ENCODE measurements at regions not wholly inside any gene's neighbourhood (a gene's known extent, or its start where the extent isn't known, plus 50 kb on each side); places are given as distances from the start of the nearest gene placed in this dataset.

GRCh38 chr17:79138826-79139225 is 64.2 kb downstream of the ENGASE start:
- no peak for DNase-seq

- DNase-seq = no peak
Measured at GRCh38 chr17:79137789-79138165, 63.2 kb downstream of the ENGASE start.

GRCh38 chr17:79137015-79137788 is 62.6 kb downstream of the ENGASE start:
- DNase-seq = no peak

- no peak for DNase-seq
Measured at GRCh38 chr17:79136596-79136995, 62.0 kb downstream of the ENGASE start.
